AML-193 (cell line): ENCODE measurements at regions not wholly inside any gene's neighbourhood (a gene's known extent, or its start where the extent isn't known, plus 50 kb on each side); places are given as distances from the start of the nearest gene placed in this dataset.

Source experiments
- DNase-seq, 2 experiments: peaks; one replicate each; lab custom pipeline; 2025; lab: John Stamatoyannopoulos, UW

DNA sequence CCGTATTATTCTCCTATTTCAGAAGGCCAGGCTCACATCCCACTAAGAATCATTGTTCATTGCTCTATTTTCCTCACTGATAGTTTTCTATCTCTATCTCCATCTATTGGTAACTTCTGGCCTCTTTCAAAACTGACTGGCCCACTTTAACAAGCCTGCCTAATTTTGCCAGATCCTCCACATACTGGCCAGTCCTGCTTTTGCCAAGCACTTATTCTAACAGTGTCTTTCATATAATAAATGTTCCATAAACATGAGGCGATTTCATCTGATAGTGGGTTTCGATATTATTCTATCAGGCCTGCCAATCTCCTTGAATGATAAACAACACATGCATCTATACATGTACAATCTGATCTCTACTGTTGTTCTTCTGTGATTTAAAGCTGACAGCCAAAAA lies 125.9 kb upstream of the KCNH7 start:
- DNase-seq: no peak

DNA sequence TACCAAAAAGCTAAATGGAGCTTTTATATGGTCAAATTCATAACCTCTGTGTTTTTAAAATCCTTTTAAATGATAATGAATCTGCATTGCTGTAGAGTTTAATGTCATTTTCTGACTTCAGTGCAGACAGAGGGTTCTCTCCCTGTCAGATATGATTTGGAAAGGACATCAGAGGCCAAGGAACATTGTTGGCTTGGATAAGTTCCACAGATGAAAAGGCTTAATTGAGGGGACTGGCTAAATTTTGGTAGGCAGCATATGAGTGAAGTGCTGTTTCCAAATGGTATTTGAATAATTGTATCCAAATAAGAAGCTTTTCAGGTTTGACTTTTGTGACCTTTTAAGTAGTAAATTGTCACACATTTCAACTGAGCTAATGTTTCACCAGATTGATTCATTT lies 124.6 kb upstream of the KCNH7 start:
- no peak for DNase-seq

DNA sequence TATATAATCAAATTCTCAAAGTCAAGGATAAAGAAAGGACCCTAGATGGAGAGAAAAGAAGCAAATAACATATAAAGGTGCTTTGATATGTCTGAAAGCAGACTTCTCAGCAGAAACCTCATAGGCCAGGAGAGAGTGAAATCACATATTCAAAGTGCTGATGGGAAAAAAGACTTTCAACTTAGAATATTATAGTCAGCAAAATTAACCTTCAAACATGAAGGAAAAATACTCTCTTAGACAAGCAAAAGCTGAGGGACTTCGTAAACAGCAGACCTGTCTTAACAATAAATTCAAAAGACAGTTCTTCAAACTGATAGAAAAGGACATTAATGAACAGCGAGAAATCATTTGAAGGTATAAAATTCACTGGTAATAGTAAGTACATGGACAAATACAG lies 107.2 kb upstream of the KCNH7 start:
- no peak for DNase-seq

DNA sequence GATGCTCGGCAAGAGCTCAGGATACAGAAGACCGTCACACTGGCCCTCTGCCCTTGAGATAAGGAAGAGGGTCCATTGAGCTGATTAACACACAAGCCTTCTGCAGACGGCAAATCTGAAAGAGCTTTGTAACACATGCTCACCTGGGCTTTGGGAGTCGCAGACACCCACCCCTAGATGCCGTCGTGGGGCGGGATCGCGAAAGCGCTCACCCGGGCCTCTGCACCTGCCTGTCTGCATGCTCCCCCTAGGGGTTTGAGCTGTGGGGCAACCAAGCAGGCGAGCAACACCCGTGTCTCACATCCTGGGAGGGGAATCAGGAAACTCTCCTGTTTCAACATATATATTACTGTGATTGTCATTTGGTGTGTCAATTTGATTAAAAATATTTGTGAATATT lies 99.8 kb upstream of the KCNH7 start:
- no peak for DNase-seq

DNA sequence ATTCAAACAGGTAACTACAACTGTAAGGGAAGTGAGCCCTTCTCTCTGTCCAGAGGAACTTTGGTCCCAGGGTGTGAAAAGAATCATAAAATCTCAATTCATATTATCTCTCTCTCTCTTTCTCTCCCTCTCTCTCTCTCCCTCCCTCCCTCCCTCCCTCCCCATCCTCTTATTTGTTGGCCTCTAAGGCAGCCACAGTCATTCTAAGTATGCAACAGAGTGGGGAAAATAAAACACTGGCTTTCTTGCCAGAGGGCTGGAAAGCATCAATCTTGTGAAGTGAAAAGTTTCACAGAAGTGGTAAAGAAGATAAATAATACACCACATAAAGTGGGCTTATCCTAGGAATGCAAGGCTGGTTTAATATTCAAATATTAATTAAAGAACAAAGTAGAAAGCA lies 95.6 kb upstream of the KCNH7 start:
- no peak for DNase-seq

DNA sequence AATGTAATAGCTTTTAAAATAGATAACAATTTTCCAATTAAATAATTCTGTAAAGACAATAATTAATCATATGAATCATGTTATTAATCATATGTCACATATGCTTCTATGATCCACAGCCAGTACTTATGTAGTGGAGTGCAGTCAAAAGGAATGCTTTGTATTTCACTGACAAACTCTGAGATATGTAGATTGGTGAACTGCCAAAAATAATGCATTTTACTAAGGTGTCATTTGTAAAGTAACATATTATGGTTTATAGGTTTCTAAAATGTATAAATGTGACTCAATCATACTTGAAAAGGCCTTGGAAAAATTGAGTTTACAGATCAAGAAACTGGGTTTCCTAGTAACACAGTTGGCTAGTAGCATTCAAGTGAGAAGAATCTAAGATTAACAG lies 93.8 kb upstream of the KCNH7 start:
- no peak for DNase-seq

DNA sequence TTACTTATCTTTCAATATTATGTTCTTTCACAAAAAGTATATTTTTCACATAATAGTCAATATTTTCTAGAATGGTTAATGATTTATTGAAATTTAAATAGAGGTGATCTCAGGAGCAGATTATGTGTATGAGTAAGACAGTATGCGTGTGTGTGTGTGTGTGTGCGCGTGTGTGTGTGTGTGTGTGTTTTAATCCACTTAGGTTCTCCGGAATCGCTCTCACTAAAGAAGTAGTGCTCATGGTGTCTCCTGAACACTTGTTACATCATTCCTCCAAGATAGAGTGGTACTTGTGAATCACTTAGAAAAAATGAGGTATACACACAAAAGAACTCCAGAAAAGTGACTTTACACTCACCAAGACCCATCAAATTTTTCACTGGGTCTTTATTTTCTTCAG lies 91.0 kb upstream of the KCNH7 start:
- no peak for DNase-seq

DNA sequence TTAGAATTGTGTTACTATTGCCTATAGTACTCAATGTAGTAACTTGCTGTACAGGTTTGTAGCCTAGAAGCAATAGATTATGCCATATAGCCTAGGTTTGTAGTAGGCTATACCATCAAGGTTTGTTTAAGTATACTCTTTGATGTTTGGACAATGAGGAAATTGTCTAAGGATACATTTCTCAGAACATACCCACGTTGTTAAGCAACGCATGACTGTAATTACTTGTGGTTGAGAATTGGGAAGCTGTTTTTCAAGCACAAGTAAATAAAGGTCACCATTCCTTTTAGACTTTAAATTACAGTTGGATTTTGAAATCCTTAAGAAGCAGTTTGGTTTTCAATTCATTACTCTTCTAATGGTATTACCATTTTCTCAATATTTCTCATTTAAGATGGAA lies 89.8 kb upstream of the KCNH7 start:
- peak; percentile 94 to 96 for DNase-seq

DNA sequence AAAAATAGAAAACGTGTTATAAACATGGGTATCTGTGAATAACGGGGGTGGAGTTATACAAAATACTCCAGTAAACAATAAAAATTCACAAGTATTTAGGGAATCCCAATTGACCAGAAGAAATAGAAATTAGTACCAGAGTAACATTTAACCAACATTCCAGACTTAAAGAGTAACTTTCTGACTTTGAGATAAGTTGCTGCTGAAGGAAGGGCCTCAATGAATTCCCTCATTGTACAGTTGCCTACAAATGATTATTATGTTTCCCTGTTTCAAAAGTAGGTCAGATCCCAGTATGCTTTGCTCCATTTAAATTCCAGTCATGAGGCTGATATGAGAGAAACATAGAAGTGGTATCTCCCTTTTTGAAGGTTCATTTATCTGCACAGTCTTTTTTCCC lies 88.3 kb upstream of the KCNH7 start:
- DNase-seq: no peak

DNA sequence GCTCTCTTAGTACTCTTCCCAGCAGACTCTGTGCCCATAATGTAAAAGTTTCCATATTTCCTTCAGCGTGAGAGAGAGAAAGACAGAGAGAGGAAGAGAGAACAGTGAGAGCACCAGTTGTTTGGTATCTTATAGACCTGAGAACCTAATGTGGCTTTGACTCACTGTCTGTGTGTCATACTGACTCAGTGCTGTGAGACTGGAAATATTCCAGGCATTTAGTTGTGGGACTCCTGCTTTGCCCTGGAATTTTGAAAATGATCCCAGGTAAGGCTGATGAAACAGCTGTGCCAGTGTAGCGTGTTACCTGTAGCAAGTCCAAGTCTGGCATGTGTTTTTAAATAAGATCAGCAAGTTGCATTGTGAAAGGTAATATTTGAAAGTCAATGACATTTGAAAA lies 87.9 kb upstream of the KCNH7 start:
- no peak for DNase-seq

DNA sequence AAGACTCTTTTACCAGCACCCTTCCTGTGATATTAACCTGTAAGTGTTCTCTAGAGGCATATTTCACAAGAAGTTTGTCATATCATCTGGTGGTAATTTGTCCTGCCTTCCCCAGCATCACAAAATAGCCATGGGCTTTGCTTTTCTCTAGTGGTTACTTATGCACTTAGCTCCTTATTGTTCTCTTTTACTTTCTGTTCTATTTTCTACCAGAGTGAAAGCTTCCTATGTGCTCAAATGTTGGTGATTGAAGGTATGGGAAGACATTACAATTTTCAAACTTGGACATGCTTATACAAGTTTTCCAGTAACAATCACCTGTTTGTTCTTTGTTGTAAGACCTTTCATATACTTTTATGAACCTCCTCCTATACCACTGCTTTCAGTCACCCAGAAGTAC lies 87.0 kb upstream of the KCNH7 start:
- DNase-seq: no peak

DNA sequence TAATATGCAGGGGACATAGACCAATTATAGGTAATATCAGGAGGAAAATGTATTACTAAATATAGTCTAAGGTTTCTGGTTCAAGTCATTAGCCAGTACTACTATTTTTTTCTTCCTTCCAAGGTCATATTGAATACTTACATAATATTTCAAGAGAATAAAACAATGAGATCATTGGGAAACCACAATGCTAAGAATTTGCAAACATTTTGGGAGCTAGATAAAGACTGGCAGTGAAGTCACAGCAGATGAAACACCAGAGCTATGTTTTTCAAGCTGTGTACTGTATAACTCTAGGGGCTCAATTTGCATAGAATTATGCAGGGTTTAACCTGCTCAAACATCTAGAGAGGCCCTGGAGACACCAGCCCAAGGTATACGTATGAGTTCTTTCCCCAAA lies 80.5 kb upstream of the KCNH7 start:
- no peak for DNase-seq

DNA sequence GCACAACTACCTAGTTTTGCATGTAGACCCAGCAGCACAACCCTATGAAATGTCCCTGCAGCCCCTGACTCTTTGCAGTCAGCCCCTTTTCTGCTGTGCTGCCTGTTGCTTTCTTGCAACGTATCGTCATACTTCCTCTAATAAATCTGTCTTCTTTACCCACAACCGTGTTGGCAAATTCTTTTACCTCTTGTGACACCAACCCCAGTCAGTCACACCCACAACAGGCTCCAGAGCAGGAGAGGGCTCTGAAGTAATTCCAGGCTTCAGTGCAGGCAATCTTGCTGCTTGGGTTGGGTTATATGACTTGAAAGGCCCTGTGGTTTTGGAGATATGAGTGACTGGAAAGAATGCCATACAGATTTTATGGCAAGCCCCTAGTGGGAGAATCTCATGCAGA lies 79.1 kb upstream of the KCNH7 start:
- DNase-seq: peak; percentile 80 to 83

DNA sequence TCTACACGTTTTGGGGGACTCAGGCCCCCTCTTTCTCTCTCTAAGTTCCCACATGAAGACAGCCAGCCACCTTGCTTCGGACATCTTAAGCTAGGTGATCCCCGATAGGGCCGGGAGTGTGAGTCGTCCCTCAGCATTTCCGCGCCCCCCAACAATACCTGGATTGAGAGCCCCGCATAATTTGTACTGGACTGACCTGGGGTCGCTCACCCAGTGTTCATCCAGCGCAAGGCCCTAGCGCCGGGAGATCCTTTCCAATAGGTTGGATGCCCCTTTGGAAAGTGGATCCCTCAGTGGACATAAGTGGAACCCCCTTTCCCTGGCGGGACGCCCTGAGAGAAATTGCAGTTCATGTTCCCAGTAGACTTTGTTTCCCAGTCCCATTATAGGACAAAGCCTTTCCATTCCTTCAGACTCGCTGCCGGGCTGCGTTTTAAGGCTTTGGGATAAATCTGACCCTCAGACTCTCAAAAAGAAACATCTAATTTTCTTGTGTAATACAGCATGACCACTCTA lies 77.8 kb upstream of the KCNH7 start:
- no peak for DNase-seq

DNA sequence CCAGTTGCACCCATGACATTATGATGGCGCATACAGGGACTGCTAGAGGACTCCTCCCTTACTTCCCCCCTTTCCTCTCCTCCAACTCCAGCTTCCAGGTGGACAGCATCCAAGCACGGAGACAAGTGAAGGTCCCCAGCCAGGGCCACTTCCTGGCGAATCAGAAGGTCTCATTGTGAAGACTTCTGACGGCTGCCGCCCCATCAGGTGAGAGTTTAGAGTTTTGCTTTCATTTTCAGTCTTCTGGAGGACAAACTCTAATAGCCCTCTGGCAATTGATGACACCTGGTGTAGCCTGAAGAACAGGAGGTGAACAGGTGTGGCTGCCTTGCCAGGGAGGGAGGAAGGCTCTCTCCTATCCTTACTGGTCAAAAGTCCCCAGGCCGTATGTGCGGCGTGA lies 77.3 kb upstream of the KCNH7 start:
- DNase-seq: no peak

DNA sequence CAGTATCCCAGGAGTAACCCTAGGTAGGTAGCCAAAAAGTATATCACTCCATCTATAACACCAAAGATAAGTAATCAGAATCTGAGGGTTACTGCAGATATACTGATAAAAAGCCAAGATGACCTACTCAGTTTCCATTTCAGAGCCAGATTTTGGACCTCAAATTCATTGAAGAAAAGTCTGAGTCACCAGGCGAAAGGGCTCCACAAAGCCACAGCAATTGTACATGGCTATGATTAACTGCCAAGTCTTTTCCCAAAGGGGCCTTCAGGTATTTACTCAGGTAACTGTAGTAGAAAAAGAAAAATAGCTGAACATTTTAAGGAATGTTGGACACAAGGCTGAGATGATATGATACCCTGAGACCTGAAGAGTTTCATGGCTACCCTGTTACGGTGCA lies 75.6 kb upstream of the KCNH7 start:
- DNase-seq: no peak

DNA sequence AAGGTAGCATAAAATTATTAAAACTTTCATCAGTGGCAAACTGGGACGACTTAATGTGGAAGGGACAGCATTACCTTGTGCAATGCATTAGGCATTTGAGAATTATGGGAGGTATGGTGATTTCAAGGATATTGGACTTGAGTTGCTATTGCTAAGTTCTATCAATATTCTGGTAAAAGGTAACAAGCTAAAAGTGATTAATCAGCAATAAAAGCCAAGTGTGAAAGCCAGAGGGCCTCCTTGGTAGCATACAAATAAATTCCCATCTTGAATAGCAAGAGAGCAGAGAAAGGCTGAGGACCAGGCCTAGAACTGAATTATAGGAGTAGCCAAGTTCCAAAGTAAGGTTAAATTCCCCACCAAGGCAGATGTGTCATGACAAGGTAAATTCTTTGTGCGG lies 74.2 kb upstream of the KCNH7 start:
- DNase-seq: no peak

DNA sequence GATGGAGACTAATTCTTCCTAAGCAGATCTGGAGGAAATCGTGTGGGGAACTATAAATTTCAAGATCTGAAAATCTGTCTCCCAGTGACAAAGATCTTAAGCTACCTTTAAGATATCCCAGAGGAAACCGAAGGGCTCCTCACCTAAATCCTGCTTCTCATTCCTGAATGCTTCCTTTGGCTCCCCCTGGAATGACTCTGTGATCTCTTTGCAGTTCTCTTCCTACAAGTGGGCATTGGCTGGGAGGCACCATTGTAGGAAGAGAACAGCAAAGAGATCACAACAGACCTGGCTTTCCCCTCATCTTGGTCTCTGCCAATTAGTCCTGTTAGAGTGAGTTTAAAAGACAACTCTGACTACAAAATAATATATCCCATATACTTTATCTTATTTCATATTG lies 70.0 kb upstream of the KCNH7 start:
- no peak for DNase-seq

DNA sequence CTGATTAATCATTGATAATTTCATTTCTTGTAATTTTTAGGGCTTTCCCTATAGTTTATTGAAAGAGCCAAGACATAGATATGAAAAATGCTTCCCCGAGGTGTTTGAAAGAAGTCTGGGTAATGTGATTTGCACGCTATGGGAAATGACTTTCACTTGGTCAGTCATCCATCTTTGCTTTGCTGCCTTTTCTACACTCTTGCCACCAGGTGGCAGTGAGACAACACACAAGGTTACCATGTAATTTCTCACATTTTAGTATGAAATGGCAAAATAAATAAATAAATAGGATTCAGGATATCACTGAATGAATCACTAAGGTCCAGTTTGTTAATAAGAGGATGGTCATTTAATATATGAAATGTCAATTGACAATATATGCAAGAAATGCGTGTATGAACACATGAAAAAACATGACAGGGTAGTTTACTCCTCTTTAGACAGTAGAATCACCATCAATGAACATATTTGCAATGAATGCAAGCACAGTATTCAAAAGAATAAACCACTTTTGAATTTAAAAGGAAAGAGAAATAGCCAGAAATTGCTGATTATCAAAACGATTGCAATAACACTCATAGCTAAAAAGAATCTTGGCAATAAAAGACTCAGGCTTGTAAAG lies 52.2 kb upstream of the KCNH7 start:
- DNase-seq: peak; percentile 53 to 57

DNA sequence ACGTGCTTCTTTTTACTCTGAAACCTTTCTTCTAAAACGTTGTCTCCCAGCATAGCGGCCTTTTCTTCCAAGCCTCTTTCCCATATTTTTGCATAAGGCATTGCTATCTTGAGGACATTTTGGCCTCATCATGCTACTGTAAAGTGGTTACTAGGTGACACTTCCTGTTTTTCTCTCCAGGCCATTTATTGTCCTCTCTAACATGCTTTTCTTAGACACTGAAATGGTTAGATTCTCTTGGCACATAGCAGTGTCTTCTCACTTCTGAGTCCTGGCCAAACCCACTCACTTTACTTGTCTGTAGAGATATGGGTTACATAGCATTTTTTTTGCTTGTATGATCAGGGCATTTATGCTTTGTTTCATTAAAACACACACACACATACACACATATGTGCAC lies 50.1 kb upstream of the KCNH7 start:
- DNase-seq: peak; percentile 42 to 63
